Right atrium auricular region (tissue), 2 donors: ENCODE measurements at regions not wholly inside any gene's neighbourhood (a gene's known extent, or its start where the extent isn't known, plus 50 kb on each side); places are given as distances from the start of the nearest gene placed in this dataset.

Experiments used
- DNase-seq: peaks from one replicate; pipeline ENCODE4 v3.0.0-alpha.2; 2019; ENCODE audit warnings: low spot score
- H3K27ac ChIP-seq, 2 donors: fragments of 200-600 bp; sonication (generic); 1 replicate in 1 of 2; 2 replicates in 1 of 2; pipeline ENCODE4 v1.5.1; 2016 to 2019
- H3K27me3 ChIP-seq, 2 donors: fragments of 200-600 bp; sonication (generic); one replicate each; pipeline versions ENCODE4 v1.5.1 to v1.6.0; 2017 to 2019
- H3K36me3 ChIP-seq: fragments of 200-600 bp; sonication (generic); one replicate; pipeline ENCODE4 v1.5.1; 2016
- H3K4me1 ChIP-seq, 2 donors: fragments of 200-600 bp; sonication (generic); one replicate each; pipeline versions ENCODE4 v1.5.1 to v1.6.0; 2017 to 2019
- H3K4me3 ChIP-seq, 2 donors: fragments of 200-600 bp; sonication (generic); 1 replicate in 1 of 2; 2 replicates in 1 of 2; pipeline ENCODE4 v1.5.1; 2017 to 2019; ENCODE audit warnings: mild to moderate bottlenecking in 1 of 2, moderate library complexity in 1 of 2
- H3K9me3 ChIP-seq, 2 donors: fragments of 200-600 bp; sonication (generic); one replicate each; pipeline ENCODE4 v1.5.1; 2019
- TF ChIP-seq, protein P1 (sequence below), 2 donors: fragments of 200-600 bp; sonication (generic); IDR thresholded peaks; one replicate each; pipeline ENCODE4 v1.5.1; 2019; ENCODE audit warnings: antibody characterized with exemption in 2 of 2

DNA sequence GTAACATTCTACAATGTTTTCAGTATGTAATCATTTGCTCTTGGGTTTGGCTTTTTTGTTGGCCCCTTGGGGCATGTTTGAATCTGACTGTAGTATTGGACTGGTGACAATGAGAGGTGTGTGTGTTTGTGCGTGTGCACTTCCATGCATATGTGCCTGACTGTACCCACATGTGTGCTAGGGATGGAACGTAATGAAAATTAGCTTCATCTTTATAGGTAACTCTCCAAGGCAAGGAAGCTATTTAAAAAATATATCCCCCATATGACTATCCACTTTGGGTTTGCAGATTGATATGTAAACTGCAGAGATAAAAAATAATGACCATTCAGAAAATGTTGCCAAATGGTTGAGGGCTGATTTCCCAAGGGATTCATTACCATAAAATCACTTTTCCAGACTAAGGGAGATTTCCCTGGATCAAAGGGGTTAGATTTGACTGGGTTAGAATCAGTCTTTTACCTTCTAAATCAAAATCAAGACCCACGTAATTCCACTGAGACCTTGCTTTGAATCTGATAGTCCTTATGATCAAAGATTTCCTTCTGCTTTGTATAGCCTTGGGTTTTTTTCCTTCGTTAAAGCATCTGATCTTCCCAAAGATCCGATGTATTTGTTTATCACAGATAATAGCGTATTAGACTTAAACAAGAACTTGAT, 189.7 kb downstream of the CENPF start:
- Histone ChIP-seq H3K9me3 (peaks cover 0 to 4% of the 10 kb centered on the region in 2 donors), H3K36me3 (no peaks in the 10 kb centered on the region), H3K27ac (no peak overlapping the region), H3K4me1 (no peaks in the 10 kb centered on the region), H3K4me3 (no peak overlapping the region), H3K27me3 (no peaks in the 10 kb centered on the region)
- TF ChIP-seq, protein P1, sequence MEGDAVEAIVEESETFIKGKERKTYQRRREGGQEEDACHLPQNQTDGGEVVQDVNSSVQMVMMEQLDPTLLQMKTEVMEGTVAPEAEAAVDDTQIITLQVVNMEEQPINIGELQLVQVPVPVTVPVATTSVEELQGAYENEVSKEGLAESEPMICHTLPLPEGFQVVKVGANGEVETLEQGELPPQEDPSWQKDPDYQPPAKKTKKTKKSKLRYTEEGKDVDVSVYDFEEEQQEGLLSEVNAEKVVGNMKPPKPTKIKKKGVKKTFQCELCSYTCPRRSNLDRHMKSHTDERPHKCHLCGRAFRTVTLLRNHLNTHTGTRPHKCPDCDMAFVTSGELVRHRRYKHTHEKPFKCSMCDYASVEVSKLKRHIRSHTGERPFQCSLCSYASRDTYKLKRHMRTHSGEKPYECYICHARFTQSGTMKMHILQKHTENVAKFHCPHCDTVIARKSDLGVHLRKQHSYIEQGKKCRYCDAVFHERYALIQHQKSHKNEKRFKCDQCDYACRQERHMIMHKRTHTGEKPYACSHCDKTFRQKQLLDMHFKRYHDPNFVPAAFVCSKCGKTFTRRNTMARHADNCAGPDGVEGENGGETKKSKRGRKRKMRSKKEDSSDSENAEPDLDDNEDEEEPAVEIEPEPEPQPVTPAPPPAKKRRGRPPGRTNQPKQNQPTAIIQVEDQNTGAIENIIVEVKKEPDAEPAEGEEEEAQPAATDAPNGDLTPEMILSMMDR (IDR thresholded peaks at IDR 0.05), result no peak
- no peak for DNase-seq

DNA sequence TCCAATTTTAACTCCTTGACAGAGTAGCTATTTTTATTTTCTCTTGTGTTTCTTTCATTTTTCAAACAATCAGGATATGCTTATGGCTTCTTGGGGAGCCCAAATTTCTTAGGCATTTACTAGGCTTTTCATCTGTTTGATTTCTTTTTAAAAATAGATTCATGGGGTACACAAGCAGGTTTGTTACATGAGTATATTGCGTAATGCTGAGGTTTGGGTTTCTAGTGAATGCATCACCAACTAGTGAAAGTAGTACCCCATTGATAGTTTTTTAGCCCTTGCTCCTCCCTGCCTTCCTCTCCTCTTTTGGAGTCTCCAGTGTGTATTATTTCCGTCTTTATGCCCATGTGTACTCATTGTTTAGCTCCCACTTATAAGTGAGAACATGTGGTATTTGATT, 190.7 kb downstream of the CENPF start:
- no peak for DNase-seq
- no peak overlapping the region for H3K27ac ChIP-seq

DNA sequence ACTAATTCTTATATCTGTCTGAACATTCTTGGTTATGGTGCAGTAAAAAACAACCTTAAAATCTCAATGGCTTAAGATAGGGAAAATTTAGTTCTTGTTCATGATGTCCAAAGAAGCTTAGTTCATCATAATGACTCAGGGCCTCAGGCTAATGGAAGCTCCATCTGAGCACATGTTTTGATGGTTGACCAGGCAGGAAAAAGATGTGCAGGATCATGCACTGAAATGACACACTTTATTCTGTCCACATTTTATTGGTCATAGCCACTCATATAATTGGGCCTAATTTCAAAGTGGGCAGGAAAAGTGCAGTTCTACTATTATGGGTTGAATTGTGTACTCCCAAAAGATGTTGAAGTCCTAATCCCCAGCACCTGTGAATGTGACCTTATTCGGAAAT, 198.2 kb downstream of the CENPF start:
- no peak for DNase-seq
- Histone ChIP-seq H3K4me3 (no peak overlapping the region), H3K27ac (no peak overlapping the region), H3K9me3 (peaks cover 0 to 8% of the 10 kb centered on the region in 2 donors), H3K4me1 (no peaks in the 10 kb centered on the region), H3K27me3 (no peaks in the 10 kb centered on the region), H3K36me3 (no peaks in the 10 kb centered on the region)
- TF ChIP-seq, protein P1 (IDR thresholded peaks at IDR 0.05), result no peak

More for the DNA sequence above, 190.7 kb downstream of the CENPF start:
- Histone ChIP-seq H3K27me3 (no peaks in the 10 kb centered on the region), H3K36me3 (no peaks in the 10 kb centered on the region), H3K4me3 (no peak overlapping the region), H3K9me3 (peaks cover 0 to 4% of the 10 kb centered on the region in 2 donors), H3K4me1 (no peaks in the 10 kb centered on the region)
- TF ChIP-seq, protein P1 (IDR thresholded peaks at IDR 0.05), result no peak

DNA sequence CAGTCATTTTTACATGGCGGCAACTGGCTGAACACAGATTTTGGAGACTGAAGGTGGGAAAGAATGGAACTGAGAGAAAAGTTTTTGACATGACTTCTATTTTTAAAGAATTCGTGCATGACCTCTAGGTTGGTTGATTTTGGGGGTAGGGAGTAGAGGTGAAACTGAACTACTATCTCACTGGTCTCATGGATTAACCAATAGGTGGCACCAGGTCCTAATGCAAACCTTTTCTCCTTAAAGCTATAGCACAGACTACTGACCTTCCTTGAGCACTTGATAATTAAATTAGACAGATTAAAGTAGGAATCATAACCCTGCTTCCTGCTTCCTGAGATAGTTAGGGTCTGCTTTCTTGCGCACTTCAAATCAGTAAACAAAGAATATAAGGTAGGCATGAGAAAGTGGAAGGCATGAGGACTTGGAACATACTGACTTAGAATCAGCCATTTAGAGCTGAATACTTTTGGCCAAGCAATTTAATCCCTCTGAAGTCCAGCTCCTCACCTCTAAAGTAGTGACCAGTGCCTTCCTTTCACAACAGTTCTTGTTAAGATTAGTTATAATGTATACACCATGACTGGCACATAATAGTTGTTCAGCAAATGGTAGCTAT, 206.0 kb downstream of the CENPF start:
- TF ChIP-seq, protein P1 (IDR thresholded peaks at IDR 0.05), result no peak
- Histone ChIP-seq H3K9me3 (peaks cover 0 to 14% of the 10 kb centered on the region in 2 donors), H3K4me3 (no peak overlapping the region), H3K4me1 (no peaks in the 10 kb centered on the region), H3K36me3 (no peaks in the 10 kb centered on the region), H3K27me3 (no peaks in the 10 kb centered on the region), H3K27ac (no peak overlapping the region)
- DNase-seq, result no peak

DNA sequence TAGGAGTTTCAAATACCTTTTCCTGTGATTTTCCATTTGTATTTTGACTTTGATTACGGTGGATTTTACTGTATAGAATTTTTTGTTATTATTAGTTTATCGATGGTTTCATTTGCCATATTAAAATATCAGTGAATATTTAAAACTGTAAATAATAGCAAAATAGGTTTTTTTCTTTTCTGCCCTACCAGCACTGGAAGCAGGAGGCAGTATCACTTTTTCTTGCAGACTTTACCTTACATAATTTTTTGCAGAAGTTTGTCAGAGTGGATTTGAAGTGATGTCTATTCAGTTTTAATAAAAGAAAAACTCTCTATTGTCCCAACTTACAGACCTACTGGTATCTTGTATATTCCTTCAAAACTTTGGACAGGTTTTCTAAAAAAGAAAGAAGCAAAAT, 213.6 kb downstream of the CENPF start:
- Histone ChIP-seq H3K4me1 (no peaks in the 10 kb centered on the region), H3K36me3 (no peaks in the 10 kb centered on the region), H3K27me3 (no peaks in the 10 kb centered on the region), H3K27ac (no peak overlapping the region), H3K4me3 (no peak overlapping the region), H3K9me3 (no peaks in the 10 kb centered on the region)
- TF ChIP-seq, protein P1 (IDR thresholded peaks at IDR 0.05), result no peak
- DNase-seq, result no peak
